ENCODE measurements at regions not wholly inside any gene's neighbourhood (a gene's known extent, or its start where the extent isn't known, plus 50 kb on each side); places are given as distances from the start of the nearest gene placed in this dataset.

DNA sequence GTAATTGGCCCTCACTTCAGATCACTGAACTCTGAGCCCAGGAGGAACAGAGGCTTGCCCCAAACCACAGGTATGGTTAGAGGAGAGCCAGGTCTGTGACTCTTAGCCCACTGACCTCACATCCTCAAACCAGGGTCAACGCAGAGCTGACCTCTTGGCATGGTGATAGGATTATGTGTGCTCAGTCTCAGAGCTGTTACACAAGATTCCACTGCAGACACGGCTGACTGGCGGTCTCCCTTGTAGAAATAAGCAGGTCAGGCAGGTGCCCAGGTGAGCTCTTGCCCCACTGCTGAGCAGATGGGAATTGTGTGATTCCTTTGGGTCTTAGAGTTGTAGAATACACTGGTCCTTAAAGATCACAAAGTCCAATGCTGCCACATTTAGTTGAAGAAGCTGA, 66.0 kb upstream of the PITX1 start:
- TF ChIP-seq, protein P1, sequence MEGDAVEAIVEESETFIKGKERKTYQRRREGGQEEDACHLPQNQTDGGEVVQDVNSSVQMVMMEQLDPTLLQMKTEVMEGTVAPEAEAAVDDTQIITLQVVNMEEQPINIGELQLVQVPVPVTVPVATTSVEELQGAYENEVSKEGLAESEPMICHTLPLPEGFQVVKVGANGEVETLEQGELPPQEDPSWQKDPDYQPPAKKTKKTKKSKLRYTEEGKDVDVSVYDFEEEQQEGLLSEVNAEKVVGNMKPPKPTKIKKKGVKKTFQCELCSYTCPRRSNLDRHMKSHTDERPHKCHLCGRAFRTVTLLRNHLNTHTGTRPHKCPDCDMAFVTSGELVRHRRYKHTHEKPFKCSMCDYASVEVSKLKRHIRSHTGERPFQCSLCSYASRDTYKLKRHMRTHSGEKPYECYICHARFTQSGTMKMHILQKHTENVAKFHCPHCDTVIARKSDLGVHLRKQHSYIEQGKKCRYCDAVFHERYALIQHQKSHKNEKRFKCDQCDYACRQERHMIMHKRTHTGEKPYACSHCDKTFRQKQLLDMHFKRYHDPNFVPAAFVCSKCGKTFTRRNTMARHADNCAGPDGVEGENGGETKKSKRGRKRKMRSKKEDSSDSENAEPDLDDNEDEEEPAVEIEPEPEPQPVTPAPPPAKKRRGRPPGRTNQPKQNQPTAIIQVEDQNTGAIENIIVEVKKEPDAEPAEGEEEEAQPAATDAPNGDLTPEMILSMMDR (IDR thresholded peaks at IDR 0.05; ENCODE audit: low read depth, low read length), result no peak
- no peak for TF ChIP-seq EZH2phosphoT487 (IDR thresholded peaks at IDR 0.05; ENCODE audit: low read depth)

Measured in OCI-LY3 (cell line).